ENCODE measurements at regions not wholly inside any gene's neighbourhood (a gene's known extent, or its start where the extent isn't known, plus 50 kb on each side); places are given as distances from the start of the nearest gene placed in this dataset.

- no peak for TF ChIP-seq POLR2AphosphoS5 (IDR thresholded peaks at IDR 0.05; ENCODE audit: control insufficient read depth, insufficient read depth, low read depth, low read length)
- TF ChIP-seq CTCF (IDR thresholded peaks at IDR 0.05 in 2 of 3, conservative IDR thresholded peaks at IDR 0.05 in 1 of 3; ENCODE audit: insufficient read depth in 2 of 3, low read depth in 1 of 3, low read length in 3 of 3), result no peak
- TF ChIP-seq NBN (IDR thresholded peaks at IDR 0.05; ENCODE audit: low read depth), result no peak
- no peak for TF ChIP-seq NCOA2 (IDR thresholded peaks at IDR 0.05; ENCODE audit: partially characterized antibody in 2 of 2)
- TF ChIP-seq UBTF (IDR thresholded peaks at IDR 0.05; ENCODE audit: borderline replicate concordance in 1 of 2, low read depth in 2 of 2, low read length in 2 of 2), result no peak
- no peak for TF ChIP-seq YY1 (IDR thresholded peaks at IDR 0.05; ENCODE audit: borderline replicate concordance in 1 of 3, control insufficient read depth in 1 of 3, extremely low read depth in 1 of 3, insufficient read depth in 3 of 3, insufficient read length in 1 of 3, insufficient replicate concordance in 2 of 3, low read depth in 1 of 3, low read length in 2 of 3)
- TF ChIP-seq JUND (IDR thresholded peaks at IDR 0.05; ENCODE audit: borderline replicate concordance, low read depth, low read length), result no peak
- no peak for TF ChIP-seq JUND (tag; IDR thresholded peaks at IDR 0.05; ENCODE audit: borderline replicate concordance, low read depth, low read length)
- no peak for TF ChIP-seq EP300 (IDR thresholded peaks at IDR 0.05; ENCODE audit: low read length)
Observed at GRCh38 chr9:27844797-27845196, 271.5 kb upstream of the C9orf72 start.

Measured in K562 (cell line).